LNCAP (cell line): ENCODE measurements at regions not wholly inside any gene's neighbourhood (a gene's known extent, or its start where the extent isn't known, plus 50 kb on each side); places are given as distances from the start of the nearest gene placed in this dataset.

ENCODE experiments used
- TF ChIP-seq, protein P1 (sequence below): fragments of 450-650 bp; IDR thresholded peaks from 2 replicates; pipeline ENCODE4 v1.5.1; 2017; ENCODE audit warnings: mild to moderate bottlenecking

DNA sequence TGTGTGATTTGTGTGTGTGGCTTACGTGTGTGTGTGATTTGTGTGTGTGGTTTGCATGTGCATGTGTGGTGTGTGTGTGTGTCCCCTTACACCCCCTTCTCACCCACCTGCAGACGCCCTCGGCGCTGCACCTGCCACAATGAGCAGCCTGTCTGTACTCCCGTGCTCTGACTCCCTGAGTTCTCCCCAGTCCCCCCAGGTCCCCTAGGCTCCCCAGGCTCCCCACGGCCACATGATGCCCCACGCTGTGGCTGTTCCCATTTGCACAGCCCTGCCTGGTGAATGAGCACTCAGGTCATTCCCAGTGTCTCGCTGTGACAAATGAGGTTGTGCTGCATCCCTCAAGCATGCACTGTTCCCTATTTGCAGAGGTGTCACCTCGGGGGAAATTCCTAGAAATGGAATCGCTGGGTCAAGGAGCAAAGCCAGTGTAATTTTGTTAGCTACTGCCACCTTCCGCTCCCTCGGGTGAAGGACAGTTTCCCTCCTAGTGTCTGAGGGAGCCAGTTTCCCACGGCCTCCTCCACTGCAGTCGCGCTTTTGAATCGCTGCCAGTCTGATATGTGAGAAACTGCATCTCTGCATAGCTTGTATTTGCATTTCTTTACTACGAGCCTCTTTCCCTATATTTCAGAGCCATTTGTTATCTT lies 180.4 kb upstream of the FOXD4L5 start:
- TF ChIP-seq, protein P1, sequence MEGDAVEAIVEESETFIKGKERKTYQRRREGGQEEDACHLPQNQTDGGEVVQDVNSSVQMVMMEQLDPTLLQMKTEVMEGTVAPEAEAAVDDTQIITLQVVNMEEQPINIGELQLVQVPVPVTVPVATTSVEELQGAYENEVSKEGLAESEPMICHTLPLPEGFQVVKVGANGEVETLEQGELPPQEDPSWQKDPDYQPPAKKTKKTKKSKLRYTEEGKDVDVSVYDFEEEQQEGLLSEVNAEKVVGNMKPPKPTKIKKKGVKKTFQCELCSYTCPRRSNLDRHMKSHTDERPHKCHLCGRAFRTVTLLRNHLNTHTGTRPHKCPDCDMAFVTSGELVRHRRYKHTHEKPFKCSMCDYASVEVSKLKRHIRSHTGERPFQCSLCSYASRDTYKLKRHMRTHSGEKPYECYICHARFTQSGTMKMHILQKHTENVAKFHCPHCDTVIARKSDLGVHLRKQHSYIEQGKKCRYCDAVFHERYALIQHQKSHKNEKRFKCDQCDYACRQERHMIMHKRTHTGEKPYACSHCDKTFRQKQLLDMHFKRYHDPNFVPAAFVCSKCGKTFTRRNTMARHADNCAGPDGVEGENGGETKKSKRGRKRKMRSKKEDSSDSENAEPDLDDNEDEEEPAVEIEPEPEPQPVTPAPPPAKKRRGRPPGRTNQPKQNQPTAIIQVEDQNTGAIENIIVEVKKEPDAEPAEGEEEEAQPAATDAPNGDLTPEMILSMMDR: peak; percentile 55; the same call in 1 of the 2 replicates

GRCh38 chr9:65459756-65460320 lies 174.8 kb upstream of the FOXD4L5 start:
- TF ChIP-seq, protein P1: no peak

DNA sequence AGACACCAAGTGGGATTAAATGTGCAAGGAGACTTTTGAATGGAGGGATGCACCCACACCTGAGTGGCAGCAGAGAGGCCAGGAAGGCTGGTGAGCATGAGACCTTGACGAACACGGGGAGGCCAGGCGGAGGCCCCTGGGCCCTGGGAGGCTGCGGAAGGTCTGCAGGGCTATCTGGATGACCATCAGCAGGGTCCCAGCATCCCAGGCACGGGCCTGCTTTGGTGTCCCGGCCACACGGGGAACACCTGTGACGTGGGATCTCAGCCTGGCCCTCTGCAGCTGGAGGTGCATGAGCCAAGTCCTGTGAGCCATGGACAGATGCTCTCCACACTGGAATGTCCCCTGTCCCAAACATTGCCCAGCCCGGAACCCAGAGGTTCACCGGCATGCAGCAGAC lies 174.0 kb upstream of the FOXD4L5 start:
- TF ChIP-seq, protein P1: no peak

DNA sequence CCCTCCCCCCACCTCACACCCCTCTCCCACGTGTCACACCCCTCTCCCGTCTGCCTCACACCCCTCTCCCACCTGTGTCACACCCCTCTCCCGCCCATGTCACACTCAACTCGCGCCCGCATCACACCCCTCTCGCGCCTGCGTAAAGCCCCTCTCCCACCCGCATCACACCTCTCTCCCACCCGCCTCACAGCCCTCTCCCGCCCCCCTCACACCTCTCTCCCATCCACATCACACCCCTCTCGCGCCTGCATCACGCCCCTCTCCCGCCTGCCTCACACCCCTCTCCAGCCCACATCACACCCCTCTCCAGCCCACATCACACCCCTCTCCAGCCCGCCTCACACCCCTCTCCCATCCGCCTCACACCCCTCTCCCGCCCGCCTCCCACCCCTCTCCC lies 173.5 kb upstream of the FOXD4L5 start:
- TF ChIP-seq, protein P1: no peak

- TF ChIP-seq, protein P1: no peak
These were observed 164.4 kb upstream of the FOXD4L5 start for GRCh38 chr9:65449423-65449822.

DNA sequence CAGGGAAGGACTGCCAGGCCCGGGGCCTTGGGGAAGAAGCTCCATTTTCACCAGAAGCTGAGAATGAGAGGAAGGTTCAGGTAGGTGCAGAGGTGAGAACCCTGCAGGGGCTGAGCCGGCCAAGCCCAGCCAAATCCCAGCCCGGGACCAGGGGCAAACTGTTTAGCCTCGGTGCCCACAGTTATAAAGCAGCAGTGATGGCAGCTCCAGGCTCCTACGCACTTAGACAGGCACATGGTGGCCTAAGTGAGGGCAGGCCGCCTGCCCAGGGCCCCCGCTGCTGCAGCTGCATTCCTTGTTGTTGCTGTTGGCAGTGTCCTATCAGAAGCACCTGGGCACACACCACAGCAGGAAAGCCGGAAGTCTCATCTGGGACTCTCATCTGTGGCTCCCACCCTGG lies 159.9 kb upstream of the FOXD4L5 start:
- TF ChIP-seq, protein P1: no peak

GRCh38 chr9:65437724-65438123 lies 152.7 kb upstream of the FOXD4L5 start:
- TF ChIP-seq, protein P1: no peak

- TF ChIP-seq, protein P1: no peak
These were observed 150.5 kb upstream of the FOXD4L5 start for GRCh38 chr9:65435464-65435863.
